ENCODE measurements at regions not wholly inside any gene's neighbourhood (a gene's known extent, or its start where the extent isn't known, plus 50 kb on each side); places are given as distances from the start of the nearest gene placed in this dataset.

GRCh38 chr3:168844472-168844871 lies 748.7 kb upstream of the GOLIM4 start:
- 68 to 81% methylated on average over 4 of the region's 4 CpGs for WGBS, 2 donors

GRCh38 chr3:168843481-168843880 lies 747.8 kb upstream of the GOLIM4 start:
- no peak for TF ChIP-seq EP300 (IDR thresholded peaks at IDR 0.05)
- no peak for TF ChIP-seq CTCF (IDR thresholded peaks at IDR 0.05)
- no peak for TF ChIP-seq POLR2AphosphoS5 (IDR thresholded peaks at IDR 0.05)
- TF ChIP-seq POLR2A (IDR thresholded peaks at IDR 0.05), result no peak
- Histone ChIP-seq H3K27ac (no peak overlapping the region), H3K27me3 (no peaks in the 10 kb centered on the region), H3K36me3 (no peaks in the 10 kb centered on the region), H3K4me3 (no peak overlapping the region), H3K4me1 (no peaks in the 10 kb centered on the region), H3K9me3 (no peaks in the 10 kb centered on the region)
- 73 to 79% methylated on average over 2 of the region's 2 CpGs for WGBS, 2 donors
- DNase-seq (no peak), ATAC-seq (ENCODE audit: low FRiP score in 2 of 2) (no peak)

More at GRCh38 chr3:168844472-168844871, 748.7 kb upstream of the GOLIM4 start:
- H3K27ac ChIP-seq, result no peak overlapping the region
- ATAC-seq (ENCODE audit: low FRiP score in 2 of 2), result no peak
- no peaks in the 10 kb centered on the region for H3K27me3 ChIP-seq
- no peaks in the 10 kb centered on the region for H3K9me3 ChIP-seq
- no peaks in the 10 kb centered on the region for H3K4me1 ChIP-seq
- no peak for DNase-seq
- TF ChIP-seq POLR2AphosphoS5 (IDR thresholded peaks at IDR 0.05) (no peak), CTCF (IDR thresholded peaks at IDR 0.05) (no peak), EP300 (IDR thresholded peaks at IDR 0.05) (no peak), POLR2A (IDR thresholded peaks at IDR 0.05) (no peak)
- no peaks in the 10 kb centered on the region for H3K36me3 ChIP-seq
- no peak overlapping the region for H3K4me3 ChIP-seq

GRCh38 chr3:168839653-168840052 lies 743.9 kb upstream of the GOLIM4 start:
- no peak for TF ChIP-seq POLR2AphosphoS5 (IDR thresholded peaks at IDR 0.05)
- no peaks in the 10 kb centered on the region for H3K4me1 ChIP-seq
- ATAC-seq (ENCODE audit: low FRiP score in 2 of 2) (no peak), DNase-seq (no peak)
- H3K9me3 ChIP-seq, result no peaks in the 10 kb centered on the region
- no peaks in the 10 kb centered on the region for H3K36me3 ChIP-seq
- no peak overlapping the region for H3K27ac ChIP-seq
- no peak overlapping the region for H3K4me3 ChIP-seq
- WGBS, 2 donors, result 88 to 89% methylated on average over 1 of the region's 1 CpG
- no peaks in the 10 kb centered on the region for H3K27me3 ChIP-seq

- H3K27me3 ChIP-seq, result no peaks in the 10 kb centered on the region
- no peak overlapping the region for H3K4me3 ChIP-seq
- ATAC-seq (ENCODE audit: low FRiP score in 2 of 2) (no peak), DNase-seq (no peak)
- H3K27ac ChIP-seq, result no peak overlapping the region
- no peak for TF ChIP-seq EP300 (IDR thresholded peaks at IDR 0.05)
- TF ChIP-seq POLR2AphosphoS5 (IDR thresholded peaks at IDR 0.05), result no peak
- TF ChIP-seq POLR2A (IDR thresholded peaks at IDR 0.05), result no peak
- no peak for TF ChIP-seq CTCF (IDR thresholded peaks at IDR 0.05)
- 90 to 97% methylated on average over 1 of the region's 1 CpG for WGBS, 2 donors
- no peaks in the 10 kb centered on the region for H3K9me3 ChIP-seq
- no peaks in the 10 kb centered on the region for H3K36me3 ChIP-seq
- H3K4me1 ChIP-seq, result no peaks in the 10 kb centered on the region
Observed at GRCh38 chr3:168834558-168834957, 738.8 kb upstream of the GOLIM4 start.

GRCh38 chr3:168828943-168829342 lies 733.2 kb upstream of the GOLIM4 start:
- Histone ChIP-seq H3K9me3 (no peaks in the 10 kb centered on the region), H3K4me3 (no peak overlapping the region), H3K27ac (no peak overlapping the region), H3K27me3 (no peaks in the 10 kb centered on the region), H3K4me1 (no peaks in the 10 kb centered on the region), H3K36me3 (no peaks in the 10 kb centered on the region)
- TF ChIP-seq CTCF (IDR thresholded peaks at IDR 0.05), result no peak
- no peak for TF ChIP-seq POLR2AphosphoS5 (IDR thresholded peaks at IDR 0.05)
- TF ChIP-seq POLR2A (IDR thresholded peaks at IDR 0.05), result no peak
- no peak for TF ChIP-seq EP300 (IDR thresholded peaks at IDR 0.05)
- 76 to 79% methylated on average over 5 of the region's 5 CpGs for WGBS, 2 donors
- ATAC-seq (ENCODE audit: low FRiP score in 2 of 2), result no peak
- DNase-seq, result no peak

Data from upper lobe of left lung (tissue), 6 donors.